Tibial nerve (tissue), 3 donors: ENCODE measurements at regions not wholly inside any gene's neighbourhood (a gene's known extent, or its start where the extent isn't known, plus 50 kb on each side); places are given as distances from the start of the nearest gene placed in this dataset.

Source experiments
- CTCF ChIP-seq, 5 experiments: fragments of 200-600 bp in 3 of 5; fragments of 450-650 bp in 2 of 5; sonication (generic) in 3 of 5; IDR thresholded peaks; one replicate each; pipeline ENCODE4 v1.5.1; 2016 to 2019; ENCODE audit warnings: antibody characterized with exemption in 5 of 5, mild to moderate bottlenecking in 3 of 5, moderate library complexity in 2 of 5
- POLR2A ChIP-seq, 2 donors: fragments of 450-650 bp; IDR thresholded peaks; one replicate each; pipeline ENCODE4 v1.6.1; 2017; ENCODE audit warnings: antibody characterized with exemption in 2 of 2, mild to moderate bottlenecking in 2 of 2, moderate library complexity in 2 of 2

DNA sequence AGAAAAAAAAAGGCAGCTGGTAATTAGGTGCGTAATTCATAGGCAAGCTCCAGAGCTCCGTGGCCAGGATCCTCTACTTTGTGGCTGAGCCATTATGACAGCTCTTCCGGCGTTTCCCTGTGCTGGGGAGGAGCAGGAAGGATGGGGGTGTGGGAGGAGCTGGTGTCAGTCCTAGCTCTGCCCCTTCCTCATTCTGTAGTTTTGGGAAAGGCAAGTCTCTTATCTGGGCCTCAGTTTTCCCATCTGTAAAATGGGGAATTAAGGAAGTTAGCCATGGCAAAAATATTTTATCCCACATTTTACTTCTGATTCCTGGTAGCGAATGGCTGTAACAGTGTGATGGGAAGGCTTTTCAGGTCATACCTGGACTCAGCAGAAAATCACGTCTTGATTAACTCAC is 81.1 kb downstream of the SEC61B start:
- TF ChIP-seq CTCF (IDR thresholded peaks at IDR 0.05) (no peak), POLR2A (IDR thresholded peaks at IDR 0.05) (no peak)
